ENCODE measurements at regions not wholly inside any gene's neighbourhood (a gene's known extent, or its start where the extent isn't known, plus 50 kb on each side); places are given as distances from the start of the nearest gene placed in this dataset.

- Histone ChIP-seq H3K9ac (ENCODE audit: low read length in 3 of 3) (no peak overlapping the region), H3K4me3 (ENCODE audit: low read length in 3 of 3) (no peak overlapping the region), H3K36me3 (ENCODE audit: control insufficient read depth in 2 of 3, insufficient read depth in 3 of 3, low read length in 3 of 3) (no peaks in the 10 kb centered on the region), H3K4me1 (ENCODE audit: control insufficient read depth in 2 of 3, insufficient read depth in 2 of 3, low read depth in 1 of 3, low read length in 3 of 3) (no peaks in the 10 kb centered on the region), H3K9me3 (ENCODE audit: control insufficient read depth in 2 of 3, insufficient read depth in 1 of 3, low read length in 3 of 3) (no peaks in the 10 kb centered on the region), H3K27ac (ENCODE audit: low read depth in 2 of 2, low read length in 2 of 2) (no peak overlapping the region), H3K27me3 (ENCODE audit: control insufficient read depth, insufficient read depth, low read length) (no peaks in the 10 kb centered on the region)
- intact Hi-C loops (cut with DNase I): no loop called here
- no peak for TF ChIP-seq CTCF (IDR thresholded peaks at IDR 0.05; ENCODE audit: borderline replicate concordance, extremely low read depth, insufficient read depth)
- no peak for FAIRE-seq
- DNase-seq: no peak
Measured at GRCh38 chr1:119217309-119217828, 76.9 kb upstream of the WARS2 start.

DNA sequence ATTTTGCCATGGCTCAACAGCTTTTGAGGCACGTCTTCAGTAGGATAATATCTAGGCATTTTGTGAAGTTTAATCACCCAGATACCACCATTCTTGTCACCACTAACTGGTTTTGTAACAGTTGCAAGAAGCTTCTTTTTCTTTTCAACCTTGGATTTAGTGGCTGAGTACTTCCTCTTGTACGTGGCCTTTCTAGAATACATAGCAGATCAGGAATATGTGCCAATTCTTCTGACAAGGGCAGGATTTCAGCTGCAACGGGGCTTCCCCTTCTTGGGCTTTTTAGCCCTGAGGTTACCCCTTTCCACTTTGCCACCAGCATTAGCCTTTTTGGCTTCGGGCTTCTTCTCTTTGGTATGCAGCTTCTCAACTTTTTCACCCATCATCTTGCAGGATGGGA, 79.3 kb upstream of the WARS2 start:
- H3K4me1 ChIP-seq (ENCODE audit: control insufficient read depth in 2 of 3, insufficient read depth in 2 of 3, low read depth in 1 of 3, low read length in 3 of 3): no peaks in the 10 kb centered on the region
- no peak overlapping the region for H3K27ac ChIP-seq (ENCODE audit: low read depth in 2 of 2, low read length in 2 of 2)
- no peaks in the 10 kb centered on the region for H3K36me3 ChIP-seq (ENCODE audit: control insufficient read depth in 2 of 3, insufficient read depth in 3 of 3, low read length in 3 of 3)
- no peak for TF ChIP-seq CTCF (IDR thresholded peaks at IDR 0.05; ENCODE audit: borderline replicate concordance, extremely low read depth, insufficient read depth)
- H3K27me3 ChIP-seq (ENCODE audit: control insufficient read depth, insufficient read depth, low read length): no peaks in the 10 kb centered on the region
- FAIRE-seq (no peak), DNase-seq (no peak)
- H3K4me3 ChIP-seq (ENCODE audit: low read length in 3 of 3): no peak overlapping the region
- no peak overlapping the region for H3K9ac ChIP-seq (ENCODE audit: low read length in 3 of 3)
- intact Hi-C loops (cut with DNase I): no loop called here
- H3K9me3 ChIP-seq (ENCODE audit: control insufficient read depth in 2 of 3, insufficient read depth in 1 of 3, low read length in 3 of 3): no peaks in the 10 kb centered on the region

DNA sequence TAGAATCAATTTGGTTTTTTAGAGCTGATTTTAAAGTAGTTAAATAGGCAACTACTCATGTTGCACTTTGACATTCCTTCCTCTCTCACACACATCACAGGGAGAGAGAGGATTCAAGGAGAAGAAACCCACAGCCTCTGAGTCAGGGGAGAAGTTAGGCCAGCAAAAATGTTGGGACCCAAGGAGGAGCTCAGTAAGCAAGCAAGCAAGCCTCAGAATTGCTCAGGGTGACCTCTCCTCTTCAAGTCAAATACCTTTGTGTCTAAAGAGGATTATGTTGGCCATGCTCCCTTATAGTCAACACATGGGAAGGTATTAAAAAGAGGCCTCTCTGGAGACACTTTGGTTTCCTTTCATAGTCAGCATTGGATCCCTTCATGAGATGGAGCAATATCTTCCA, 80.5 kb upstream of the WARS2 start:
- H3K9ac ChIP-seq (ENCODE audit: low read length in 3 of 3): no peak overlapping the region
- no peaks in the 10 kb centered on the region for H3K9me3 ChIP-seq (ENCODE audit: control insufficient read depth in 2 of 3, insufficient read depth in 1 of 3, low read length in 3 of 3)
- intact Hi-C loops (cut with DNase I): no loop called here
- no peaks in the 10 kb centered on the region for H3K4me1 ChIP-seq (ENCODE audit: control insufficient read depth in 2 of 3, insufficient read depth in 2 of 3, low read depth in 1 of 3, low read length in 3 of 3)
- FAIRE-seq: no peak
- no peak for TF ChIP-seq CTCF (IDR thresholded peaks at IDR 0.05; ENCODE audit: borderline replicate concordance, extremely low read depth, insufficient read depth)
- no peak for DNase-seq
- no peak overlapping the region for H3K27ac ChIP-seq (ENCODE audit: low read depth in 2 of 2, low read length in 2 of 2)
- no peaks in the 10 kb centered on the region for H3K27me3 ChIP-seq (ENCODE audit: control insufficient read depth, insufficient read depth, low read length)
- H3K4me3 ChIP-seq (ENCODE audit: low read length in 3 of 3): no peak overlapping the region
- no peaks in the 10 kb centered on the region for H3K36me3 ChIP-seq (ENCODE audit: control insufficient read depth in 2 of 3, insufficient read depth in 3 of 3, low read length in 3 of 3)

DNA sequence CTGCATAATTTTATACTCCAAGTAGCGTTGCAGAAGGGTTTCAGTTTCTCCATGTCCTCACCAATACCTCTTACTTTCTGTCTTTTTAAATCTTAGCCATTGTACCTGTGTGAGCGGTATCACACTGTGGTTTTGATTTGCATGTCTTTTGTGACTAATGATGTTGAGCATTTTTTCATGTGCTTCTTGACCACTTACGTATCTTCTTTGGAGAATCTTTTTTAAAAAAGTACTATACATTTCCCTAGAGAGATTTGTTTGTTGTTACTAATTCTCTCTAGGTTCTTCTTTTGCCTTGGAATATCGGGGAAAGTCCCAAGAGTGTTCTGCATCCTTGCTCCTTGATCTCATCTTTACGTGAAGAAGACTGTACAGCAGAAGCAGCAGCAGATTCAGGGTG, 81.8 kb upstream of the WARS2 start:
- Histone ChIP-seq H3K27ac (ENCODE audit: low read depth in 2 of 2, low read length in 2 of 2) (no peak overlapping the region), H3K36me3 (ENCODE audit: control insufficient read depth in 2 of 3, insufficient read depth in 3 of 3, low read length in 3 of 3) (no peaks in the 10 kb centered on the region), H3K9me3 (ENCODE audit: control insufficient read depth in 2 of 3, insufficient read depth in 1 of 3, low read length in 3 of 3) (no peaks in the 10 kb centered on the region), H3K4me1 (ENCODE audit: control insufficient read depth in 2 of 3, insufficient read depth in 2 of 3, low read depth in 1 of 3, low read length in 3 of 3) (peaks cover 0 to under 1% (median 0%) of the 10 kb centered on the region in 3 donors), H3K9ac (ENCODE audit: low read length in 3 of 3) (no peak overlapping the region), H3K27me3 (ENCODE audit: control insufficient read depth, insufficient read depth, low read length) (no peaks in the 10 kb centered on the region), H3K4me3 (ENCODE audit: low read length in 3 of 3) (no peak overlapping the region)
- FAIRE-seq (no peak), DNase-seq (no peak)
- intact Hi-C loops (cut with DNase I): no loop called here
- no peak for TF ChIP-seq CTCF (IDR thresholded peaks at IDR 0.05; ENCODE audit: borderline replicate concordance, extremely low read depth, insufficient read depth)
